Suppressor macrophage treated with lipopolysaccharide for 4 hours (primary cell): ENCODE measurements at regions not wholly inside any gene's neighbourhood (a gene's known extent, or its start where the extent isn't known, plus 50 kb on each side); places are given as distances from the start of the nearest gene placed in this dataset.

Experiments used
- DNase-seq: peaks from one replicate; pipeline ENCODE4 v3.0.0-alpha.2; 2020

DNA sequence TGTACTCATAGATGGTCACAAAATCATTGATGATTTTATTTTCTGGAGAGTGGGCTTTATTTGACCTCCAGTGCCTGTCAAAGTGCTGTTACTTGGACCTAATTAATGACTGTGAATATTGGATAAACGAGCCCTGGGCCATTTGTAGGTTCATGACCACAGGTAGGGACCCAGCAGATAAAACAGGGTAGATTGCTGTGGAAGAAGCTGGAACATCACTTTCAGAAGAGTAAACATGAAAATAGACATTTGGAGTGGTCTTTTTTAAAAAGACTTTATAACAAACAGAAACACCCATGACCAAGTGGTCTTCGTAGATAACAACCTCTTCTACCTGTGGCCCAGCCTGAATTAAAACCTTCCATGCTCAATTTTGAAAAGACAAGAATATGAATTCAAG is 472.8 kb upstream of the MKI67 start:
- no peak for DNase-seq

DNA sequence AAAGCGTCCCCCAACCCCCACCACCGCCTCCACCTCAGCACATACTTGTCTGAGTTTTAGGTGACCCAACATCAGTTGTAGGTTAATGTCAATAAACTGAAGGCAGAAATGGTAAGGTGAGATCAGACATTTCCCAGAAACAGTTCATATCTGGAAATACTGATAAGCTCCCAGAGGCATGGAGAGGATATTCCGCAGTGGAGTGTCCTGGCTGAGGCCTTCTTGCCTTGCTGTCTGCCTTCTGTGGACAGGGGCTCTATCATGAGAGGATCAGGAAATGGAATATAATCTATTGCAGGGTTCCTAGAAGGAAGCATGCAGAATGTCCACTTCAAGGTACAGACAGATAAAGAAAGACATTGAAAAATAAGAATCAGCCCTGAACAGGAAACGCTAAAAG is 473.3 kb upstream of the MKI67 start:
- DNase-seq = no peak

DNA sequence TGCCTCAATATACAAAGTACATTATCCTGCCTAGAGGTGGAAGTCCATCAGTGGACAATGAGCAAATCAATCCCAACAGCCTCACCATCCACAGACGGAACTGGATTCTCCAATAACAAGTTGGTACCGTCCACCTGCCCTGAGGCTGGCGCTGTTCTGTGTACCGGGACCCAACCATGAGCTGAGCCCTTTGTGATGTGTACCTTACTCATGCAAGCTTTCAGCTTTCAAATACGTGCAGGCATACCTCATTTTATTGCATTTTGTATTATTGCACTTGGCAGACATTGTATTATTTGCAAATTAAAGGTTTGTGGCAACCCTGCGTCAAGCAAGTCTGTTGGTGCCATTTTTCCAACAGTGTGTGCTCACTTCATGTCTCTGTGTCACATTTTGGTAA is 476.0 kb upstream of the MKI67 start:
- DNase-seq = no peak

DNA sequence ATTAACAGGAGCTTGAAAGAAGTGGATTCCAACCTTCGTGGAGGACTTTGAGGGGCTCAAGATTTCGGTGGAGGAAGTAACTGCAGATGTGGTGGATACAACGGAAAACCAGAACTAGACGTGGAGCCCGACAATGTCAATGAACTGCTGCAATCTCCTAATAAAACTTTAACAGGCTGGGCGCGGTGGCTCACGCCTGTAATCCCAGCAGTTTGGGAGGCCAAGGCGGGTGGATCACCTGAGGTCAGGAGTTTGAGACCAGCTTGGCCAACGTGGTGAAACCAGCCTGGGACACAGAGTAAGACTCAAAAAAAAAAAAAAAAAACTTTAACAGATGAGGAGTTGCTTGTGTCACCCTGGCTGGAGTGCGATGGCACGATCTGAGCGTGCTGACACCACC is 477.8 kb upstream of the MKI67 start:
- DNase-seq = no peak

DNA sequence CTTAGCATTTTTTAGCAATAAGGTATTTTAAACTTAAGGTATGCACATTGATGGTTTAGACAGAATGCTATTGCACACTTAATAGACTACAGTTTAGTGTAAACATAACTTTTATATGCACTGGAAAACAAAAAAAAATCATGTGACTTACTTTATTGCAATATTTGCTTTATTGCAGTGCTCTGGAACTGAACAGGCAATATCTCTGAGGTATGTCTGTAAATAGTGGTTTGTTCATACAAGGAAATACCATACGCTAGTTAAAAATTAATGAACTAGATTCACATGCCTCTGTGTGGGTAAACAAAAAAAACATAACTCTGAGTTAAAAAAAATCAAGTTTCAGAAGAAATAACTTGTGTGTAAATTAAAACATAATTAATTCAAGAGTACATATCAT is 479.0 kb upstream of the MKI67 start:
- DNase-seq = no peak

DNA sequence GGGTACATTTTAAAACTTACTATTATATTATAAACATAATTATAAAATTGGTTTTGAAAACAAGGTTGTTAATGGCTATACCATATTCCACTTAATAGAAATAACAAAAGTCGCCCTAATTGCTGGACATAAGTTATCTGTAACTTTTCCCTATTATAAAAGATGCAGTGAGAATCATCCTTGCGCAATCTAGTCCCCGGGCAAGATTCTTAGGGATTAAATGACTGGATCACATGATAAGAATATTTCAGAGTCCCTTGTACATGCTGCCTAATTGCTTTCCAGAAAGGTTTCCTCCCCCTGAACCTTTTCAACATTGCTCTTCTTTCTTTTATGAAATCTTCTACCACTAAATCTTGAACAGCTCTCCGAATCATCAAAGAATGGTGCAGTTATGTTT is 479.8 kb upstream of the MKI67 start:
- DNase-seq = no peak

DNA sequence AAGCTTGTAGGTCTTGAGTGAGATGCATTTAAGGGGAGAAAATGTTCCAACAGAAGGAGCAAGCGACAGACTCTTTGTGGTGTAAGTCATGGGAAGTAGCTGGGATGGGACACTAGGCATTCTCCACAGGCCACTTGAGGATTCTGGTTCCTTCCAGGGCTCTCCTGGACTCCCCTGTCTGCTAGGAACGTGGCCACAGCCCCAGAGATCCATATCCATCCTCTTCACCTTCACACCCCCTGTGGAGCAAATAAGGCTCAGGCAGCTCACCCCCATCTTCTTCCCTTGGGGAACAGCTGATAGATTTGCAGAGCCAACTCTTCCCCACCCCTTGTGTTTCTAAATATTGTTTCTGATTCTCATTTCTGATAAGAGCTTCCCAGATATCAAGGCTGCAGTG is 482.6 kb upstream of the MKI67 start:
- DNase-seq = no peak

DNA sequence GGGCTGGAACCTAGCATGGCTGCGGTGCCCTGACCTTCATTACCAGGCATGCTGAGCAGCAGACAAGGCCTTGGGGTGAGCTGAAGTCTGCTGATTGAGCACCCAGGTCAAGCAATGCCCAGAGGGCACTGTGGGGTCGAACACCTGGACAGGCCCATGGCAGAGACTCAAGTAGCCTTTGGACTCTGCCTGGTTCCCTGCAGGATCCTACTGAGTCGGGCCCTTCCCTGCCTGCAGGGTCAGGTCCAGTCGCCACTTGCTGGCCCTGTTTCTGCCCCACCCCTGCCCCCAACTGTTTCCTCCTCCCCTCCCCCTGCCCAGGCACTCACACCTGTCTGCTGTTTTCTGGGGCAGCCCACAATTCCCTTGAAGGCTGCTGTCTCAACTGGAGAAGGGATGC is 483.2 kb upstream of the MKI67 start:
- DNase-seq = no peak

DNA sequence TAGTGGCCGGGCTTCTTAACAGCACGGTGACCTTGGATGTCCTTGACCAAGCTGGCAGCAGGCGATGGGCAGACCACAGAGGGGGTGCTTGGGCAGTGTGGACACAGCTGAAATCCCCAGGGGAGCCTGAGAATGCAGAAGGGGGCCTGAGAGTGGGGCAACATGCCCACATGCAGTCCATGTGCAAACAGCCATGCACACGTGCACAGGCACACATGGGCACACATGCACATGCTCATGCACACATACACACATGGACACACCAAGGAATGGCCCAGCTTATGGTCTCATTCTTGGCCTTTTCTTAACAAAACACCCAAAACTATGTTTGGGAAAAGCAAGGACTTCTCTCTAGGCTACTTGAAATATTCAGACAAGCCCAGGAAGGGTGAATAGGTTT is 483.9 kb upstream of the MKI67 start:
- DNase-seq = no peak

DNA sequence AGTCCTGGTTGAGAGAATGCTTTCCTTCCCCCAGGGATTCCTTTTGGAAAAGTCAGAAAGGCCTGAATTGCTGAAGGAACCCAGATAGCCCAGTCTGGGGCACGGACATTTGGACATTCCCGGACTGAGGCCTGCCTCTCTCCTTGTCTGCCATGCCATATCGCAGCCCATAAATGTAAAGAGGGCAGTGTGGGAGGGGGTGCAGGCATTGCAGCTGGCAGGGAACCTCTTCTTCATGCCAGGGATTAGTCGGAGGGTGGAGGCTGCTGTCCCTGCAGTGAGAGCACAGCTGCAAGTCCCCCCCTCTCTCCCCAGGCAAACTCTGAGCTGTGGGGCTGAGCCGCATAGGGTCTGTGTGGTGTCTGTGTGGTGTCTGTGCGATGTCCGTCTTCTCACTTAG is 486.0 kb upstream of the MKI67 start:
- no peak for DNase-seq

DNA sequence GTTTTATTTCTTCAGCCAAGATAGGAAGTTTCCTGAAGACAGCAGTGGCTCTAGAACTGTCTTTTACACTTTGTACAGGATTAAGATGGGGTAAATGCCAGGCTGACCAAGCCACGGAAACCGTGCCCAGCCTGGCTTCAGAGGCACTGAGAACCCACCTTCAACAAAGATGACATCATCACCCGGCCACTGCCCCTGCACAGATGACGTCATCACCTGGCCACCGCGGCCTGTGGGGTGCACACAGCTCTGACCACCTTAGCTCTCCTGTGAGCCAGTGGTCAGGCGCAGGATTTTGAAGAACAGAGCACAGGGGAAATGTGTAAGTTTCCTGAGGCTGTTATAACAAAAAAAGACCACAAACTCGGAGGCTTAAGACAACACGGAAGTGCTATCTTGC is 486.4 kb upstream of the MKI67 start:
- DNase-seq = no peak

DNA sequence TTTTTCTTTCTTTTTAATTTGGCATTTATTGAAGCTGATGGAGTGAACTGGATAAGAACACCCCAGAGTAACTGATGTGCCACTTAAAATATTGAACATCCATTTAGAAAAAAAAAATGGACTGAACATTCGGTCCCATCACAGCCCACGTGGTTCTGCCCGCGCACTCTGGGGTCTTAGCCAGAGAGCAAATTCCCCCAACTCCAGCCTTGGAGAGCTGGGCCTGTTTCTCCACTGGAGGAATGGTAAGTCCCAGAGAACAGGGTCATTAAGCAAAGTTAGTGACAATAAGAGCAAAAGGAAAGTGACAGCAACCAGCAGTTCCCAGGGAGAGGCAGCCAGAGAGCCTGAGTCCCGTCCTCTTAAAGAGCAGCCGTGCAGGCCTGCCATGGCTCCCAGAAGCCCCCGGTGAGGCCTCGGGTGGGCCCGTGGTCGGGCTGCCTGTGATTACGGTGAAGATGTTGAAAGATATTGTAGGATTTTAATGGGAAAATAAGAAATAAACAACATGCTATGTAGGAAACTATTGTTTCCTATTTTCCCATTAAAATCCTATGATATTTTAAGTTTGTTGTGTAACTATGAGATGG is 487.9 kb upstream of the MKI67 start:
- no peak for DNase-seq

DNA sequence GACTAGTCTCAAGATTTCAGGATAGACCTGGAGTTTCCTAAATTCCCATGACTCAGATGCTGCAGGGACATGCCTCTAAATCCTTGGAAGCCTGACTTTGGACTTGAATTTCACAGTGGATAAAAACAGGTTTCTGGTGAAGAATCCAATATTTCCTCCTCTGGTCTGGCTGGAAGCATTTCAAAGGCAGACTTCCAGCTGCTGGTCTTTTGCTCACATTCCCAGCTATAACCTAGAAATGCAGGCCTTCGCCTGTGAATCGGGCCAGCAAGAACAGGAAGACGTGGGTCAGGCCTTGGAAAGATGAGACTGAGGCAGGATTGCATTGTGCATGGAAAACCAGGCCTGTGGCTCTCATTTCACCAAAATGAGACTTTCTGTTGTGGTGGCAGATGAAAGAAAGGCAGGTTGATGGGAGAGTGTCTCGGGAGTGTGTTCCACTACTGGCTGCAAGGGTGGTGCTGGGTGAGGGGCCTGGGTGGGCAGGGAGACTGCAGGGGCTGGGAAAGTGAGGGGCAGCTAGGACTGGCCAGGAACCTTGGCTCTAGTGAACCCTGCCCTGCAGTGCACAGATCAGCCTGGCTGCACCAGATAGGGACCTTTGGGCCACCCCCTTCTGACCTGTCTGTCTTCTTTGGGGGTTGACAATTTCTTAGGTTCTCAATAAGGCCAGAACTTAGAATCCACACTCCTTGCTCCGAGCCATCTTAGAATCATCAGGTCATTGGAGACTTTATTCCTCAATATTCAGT is 488.8 kb upstream of the MKI67 start:
- DNase-seq = no peak

DNA sequence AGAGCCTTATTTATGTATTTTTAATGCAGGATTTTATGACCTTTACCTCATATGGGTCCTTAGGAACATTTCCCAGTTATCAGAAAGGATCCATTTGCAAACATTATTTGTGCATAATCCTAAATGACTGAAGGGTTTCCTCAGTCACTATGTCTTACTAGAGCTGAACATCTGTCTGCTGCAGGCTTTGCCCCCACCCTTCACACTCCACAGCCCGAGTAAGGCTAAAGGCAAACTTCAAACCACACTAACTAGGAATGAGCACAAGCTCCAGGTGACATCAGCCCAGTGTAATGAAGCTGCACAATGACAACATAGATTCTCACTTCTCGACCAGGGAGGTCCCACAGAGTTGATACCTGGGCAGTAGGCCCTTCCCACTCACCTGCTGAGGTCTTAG is 491.3 kb upstream of the MKI67 start:
- no peak for DNase-seq

DNA sequence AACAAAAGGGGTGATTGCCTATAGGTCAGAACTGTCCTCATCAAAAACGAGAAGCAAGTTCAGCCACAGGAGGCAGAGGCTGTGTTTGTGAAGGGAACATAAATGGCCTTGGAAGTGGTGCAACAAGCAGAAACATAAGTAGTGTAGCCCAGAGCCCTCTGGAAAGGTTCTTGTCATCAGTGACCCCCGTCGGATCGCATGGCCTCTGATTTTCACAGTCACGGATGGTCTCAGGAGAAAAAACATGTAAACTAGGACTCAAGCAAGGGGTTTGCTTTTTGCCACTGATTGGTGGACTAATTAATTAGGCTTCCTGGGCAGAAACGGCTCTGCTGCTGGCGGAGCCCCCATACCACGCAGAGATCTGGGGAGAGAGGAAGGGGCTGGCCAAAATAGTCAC is 496.5 kb upstream of the MKI67 start:
- DNase-seq = no peak

DNA sequence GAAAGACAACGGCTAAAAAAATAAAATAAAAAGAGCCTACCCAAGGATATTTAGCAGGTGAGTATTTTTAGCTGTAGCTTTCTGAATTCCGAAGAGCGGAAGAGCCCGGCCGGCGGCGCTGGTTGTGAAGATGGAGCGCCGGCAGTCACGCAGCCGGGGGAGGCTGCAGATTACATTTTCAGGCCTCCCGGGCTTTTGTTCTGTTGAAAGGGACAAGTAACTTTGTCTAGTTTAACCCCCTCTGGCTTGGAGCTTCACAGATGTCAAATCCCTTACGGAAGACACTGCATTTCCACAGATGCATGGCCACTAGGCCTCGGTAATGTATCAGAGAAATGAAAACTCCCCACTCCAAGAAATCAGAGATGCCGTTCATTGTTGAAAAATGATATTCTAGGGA is 497.6 kb upstream of the MKI67 start:
- no peak for DNase-seq

DNA sequence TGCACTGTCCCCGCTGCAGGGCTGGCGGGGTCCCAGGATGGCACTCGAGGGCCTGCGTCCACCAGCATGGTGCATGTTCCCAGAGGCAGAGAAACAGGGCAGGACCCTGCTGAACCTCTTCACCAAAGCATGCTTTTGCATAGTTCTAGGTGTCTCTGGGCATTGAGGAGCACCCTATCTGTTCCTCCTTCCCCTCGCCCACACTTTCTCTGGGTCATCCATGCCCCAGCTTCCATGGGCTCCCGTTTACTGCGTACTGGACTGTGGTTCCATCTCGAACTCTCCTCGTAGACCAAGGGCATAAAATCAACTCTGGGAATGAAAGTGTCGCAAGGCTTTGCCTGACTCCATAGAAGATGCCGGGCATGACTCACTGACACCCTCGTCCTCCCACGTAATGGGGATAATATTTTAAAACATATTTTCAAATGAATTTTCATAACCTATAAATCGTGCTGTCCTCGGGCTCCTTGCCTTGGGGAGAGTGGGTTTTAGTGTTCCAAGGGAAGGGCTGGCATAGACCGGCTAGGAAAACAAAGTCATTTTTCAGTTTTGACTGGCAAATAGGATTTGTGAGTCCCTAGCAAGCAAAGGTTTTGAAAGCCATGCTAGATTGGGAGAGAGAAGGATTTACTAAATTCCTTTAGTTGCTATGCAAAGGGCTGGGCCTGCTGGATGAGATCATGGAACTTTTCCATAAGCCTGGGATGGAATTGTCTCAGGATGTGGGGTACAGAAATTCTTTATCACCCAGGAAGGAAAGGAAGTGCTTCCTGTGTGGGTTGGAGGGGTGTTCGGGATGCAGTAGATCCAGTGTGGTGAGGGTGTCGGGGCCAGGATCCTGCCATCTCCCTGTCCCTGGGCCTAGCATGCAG is 498.7 kb upstream of the MKI67 start:
- DNase-seq = no peak

DNA sequence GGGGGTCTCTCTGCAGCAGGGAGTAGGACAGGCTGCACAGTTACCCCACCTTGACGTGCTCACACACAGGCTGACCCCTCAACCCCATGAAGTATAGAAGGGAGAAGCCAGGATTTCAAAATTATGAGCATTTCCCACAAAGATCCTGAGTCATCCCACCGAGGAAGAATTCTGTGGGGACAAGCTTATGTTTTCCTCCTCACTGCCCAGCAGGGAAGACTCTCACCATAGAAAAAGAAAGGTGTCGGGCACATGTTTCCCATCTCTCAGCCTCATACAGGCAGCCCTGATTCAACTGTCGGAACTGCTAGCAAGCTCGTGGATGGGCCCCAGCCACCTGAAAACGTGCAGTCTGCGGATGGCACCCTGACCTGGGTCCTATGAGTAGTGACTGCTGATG is 499.7 kb upstream of the MKI67 start:
- DNase-seq = no peak

DNA sequence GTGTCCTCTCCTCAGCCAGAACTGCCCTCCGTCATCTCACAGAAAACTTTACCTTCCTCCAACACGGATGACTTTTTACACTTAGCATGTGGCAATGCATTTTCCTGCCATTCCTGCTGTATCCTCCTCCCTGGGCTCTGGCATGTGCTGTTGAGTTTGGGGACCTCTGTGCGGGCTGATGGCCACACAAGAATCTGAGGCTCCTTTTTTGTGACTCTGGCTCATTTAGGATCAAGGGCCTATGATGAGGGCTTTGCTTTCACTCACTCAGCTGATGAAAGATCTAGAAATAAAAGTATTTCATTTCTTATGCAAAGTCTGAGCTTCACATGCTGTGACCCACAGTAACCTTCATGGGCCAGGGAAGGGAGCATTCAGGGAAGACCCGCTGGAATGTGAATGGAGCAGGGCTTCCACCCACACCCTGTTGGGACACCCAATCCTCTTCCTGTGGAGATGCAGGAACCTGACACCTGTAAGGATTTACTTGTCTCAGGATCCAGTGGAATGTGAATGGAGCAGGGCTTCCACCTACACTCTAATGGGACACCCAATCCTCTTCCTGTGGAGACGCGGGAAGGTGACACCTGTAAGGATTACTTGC is 500.3 kb upstream of the MKI67 start:
- DNase-seq = no peak

DNA sequence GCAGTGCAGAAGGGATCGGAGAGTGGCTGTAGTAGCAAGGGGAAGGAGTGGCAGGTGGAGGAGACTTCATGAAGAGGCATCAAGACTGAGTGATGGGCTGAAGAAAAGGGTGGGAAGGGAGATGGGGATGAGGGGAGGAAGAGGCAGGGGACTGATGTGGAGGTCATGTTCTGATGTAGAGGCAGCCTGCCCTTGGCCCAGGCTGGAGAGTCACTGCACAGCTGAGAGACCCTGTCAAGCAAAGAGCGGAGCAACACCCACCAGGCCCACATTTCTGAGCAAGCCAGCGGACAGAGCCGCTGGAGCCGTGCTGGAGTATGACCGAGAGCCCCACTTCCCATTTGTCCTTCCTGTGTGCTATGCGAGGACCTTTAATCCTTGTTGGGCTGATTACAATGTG is 501.6 kb upstream of the MKI67 start:
- no peak for DNase-seq

DNA sequence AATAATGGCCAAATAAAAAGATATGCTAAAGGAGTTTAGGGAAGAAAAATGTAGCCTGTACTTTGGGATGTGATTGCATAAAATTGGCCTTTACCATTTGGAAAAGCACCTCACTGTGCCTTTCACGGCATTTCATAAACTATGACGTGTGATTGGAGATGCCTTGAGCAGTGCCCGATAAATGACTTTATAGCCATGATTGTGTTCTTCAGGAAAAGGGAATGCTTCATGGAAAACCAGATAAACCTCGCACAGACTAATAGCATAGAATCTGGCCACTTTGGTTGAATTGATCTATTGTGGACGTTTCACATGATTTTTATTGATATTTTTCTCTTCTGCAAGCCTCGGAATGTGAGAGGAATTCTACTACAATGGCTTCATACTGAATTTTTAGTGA is 502.0 kb upstream of the MKI67 start:
- no peak for DNase-seq

DNA sequence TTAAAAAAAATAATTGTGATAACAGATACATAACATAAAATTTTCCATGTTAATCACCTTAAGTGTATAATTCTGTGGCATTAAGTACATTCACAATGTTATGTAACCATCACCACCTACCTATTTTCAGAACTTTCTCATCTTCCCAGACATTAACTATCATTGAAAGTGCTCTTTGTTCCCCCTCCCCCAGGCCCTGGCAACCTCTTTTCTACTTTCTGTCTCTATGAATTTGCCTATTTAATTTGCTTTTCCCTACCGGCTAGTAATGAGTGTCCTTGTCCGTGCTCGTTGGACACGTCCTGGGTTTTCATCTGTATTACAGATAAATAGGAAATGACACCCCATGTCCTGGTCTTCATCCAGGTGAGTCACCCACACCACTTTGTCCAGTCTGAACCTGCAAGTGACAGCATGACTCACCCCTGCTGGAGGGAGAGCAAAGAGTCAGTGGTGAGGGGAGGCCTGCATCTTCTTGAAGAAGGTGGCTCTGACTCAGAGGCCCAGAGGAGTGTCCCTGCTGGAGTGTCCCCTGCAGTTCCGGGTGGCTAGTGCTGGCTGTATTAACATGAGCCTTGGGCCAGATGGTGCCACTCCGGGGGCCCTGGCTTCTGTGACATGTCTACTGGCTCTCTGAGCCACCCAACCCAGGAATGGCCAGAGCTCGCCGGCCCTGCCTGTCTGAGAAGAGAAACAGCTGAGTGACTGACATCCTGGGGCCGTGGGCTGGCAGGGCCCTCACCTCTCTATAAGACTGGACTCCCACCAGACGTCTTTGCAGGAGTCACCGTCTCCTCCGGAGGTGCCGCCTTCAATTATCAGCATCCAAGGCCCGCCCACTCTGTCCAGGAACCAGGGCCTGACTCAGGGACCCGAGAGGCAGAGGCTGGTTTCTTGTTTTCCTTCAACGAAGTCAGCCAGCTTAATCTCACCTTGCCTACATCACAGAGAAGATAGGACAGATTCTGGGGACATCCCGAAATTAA is 503.2 kb upstream of the MKI67 start:
- DNase-seq = no peak
